Left renal pelvis (tissue), 4 donors: ENCODE measurements at regions not wholly inside any gene's neighbourhood (a gene's known extent, or its start where the extent isn't known, plus 50 kb on each side); places are given as distances from the start of the nearest gene placed in this dataset.
"Not testable (repeated sequence)": the region's sequence is repeated elsewhere in the genome, so short reads cannot be mapped to it uniquely, and the experiment has no call there.

Source experiments
- DNase-seq, 4 donors: peaks; one replicate each; pipeline ENCODE4 v3.0.0-alpha.2; 2013; ENCODE audit warnings: low read depth in 4 of 4, low spot score in 3 of 4

DNA sequence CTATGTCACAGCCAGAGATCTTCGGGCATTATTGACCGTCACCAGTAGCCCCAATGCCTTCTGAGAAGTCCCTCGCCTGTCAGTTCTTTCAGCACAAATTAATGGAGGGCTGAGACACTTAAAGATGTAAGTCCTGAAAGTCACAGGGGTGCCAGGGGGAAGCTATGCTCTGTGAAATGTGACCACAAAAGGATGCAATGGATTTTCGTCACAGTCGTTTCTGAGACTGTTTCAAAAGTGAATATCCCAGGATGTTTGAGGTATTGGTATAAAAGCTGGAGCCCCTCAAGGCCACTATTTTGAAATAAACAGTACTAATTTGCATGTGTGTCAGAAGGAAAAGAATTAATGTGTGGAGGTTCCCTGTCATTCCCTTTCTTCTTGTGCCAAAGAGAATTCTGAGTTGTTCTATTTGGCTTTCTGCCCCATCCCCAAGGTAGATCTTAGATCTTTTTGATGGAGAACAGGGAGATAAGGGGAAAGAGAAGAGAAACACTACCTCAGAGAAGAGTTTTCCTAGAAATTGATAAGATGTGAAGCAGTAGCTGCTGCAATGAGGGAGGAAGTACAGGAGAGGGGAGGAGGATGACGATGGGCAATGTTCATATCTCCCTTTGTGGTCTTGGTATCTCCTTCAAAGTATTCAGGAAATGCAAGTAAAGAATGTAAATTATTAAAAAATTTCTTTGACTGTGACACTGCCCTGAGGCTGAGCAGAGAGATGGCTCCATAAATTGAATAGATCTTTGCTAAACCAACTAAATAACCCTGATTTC, 101.8 kb upstream of the NAP1L1 start:
- no peak for DNase-seq

GRCh38 chr12:76183459-76184186, 99.1 kb upstream of the NAP1L1 start:
- no peak for DNase-seq

DNA sequence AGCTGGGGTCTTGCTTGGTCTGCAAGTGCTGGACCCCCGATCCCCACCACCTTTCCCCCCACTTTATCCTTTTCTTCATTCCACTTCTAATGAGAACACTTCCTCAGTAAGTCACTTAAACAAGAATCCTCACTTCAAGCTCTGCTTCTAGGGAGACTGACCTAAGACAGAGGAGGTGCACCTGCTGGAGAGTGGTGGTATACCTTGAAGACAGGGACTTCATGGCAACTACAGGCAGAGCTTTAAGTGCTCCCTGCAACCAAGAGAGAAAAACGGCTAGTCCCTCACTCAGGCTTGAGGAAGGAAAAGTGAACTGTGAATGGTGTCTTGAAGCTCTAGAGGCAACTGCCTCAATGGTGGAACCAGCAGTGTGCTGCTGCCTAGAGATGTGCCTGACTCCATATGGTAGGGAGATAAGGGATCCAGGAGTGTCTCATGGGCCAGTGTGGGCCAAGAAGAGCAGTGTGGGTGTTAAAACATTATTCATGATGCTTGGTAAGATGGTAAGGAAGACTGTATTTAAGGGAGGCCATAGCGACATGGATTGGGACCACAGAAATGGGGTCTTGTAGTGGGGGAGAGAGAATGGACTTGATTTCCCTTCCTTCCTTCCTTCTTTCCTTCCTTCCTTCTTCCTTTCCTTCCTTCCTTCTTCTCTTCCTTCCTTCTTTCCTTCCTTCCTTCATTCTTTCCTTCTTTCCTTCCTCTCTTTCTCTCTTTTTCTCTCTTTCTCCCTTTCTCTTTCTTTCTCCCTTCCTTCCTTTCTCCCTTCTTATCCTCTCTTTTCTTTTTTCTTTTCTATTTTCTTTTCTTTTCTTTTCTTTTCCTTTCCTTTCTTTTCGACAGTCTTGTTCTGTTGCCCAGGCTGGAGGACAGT, 96.2 kb upstream of the NAP1L1 start:
- DNase-seq, result no peak

DNA sequence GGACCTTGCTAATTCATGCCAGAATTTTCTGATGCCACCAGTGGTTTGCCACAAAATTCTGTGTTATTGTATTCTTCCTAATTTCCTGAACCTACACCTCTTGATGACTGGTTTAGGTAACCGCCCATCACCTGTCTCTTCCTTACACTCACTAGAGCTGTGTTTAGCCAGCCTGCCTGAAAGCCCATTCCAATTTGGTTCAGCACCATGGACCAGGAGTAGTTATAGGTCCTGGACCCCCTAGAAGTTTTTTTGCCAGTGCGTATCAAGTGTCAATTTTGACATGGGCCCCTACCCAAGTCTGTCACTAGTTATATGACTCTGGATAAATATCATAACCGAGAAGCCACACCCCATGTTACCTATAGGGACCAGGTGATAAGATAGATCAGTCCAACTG, 94.0 kb upstream of the NAP1L1 start:
- DNase-seq, result no peak

DNA sequence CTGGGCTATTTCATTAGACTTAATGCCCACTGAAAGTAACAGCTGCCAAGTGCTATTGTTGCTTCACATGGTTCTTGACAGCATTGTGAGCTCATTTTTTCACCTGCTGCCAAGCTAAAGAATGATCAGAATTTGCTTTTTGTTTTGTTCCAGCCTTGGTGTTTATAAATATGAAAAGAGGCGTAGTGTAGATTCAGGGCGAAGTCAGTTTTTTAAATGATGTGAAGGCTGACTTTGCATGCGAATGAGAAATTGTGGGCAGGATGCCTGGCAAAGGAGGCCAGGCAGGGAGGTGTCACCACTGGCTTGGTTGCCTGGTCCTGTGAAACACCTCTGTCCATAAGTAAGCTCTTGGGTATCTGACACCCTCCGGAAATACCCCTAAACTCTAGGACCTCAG, 93.3 kb upstream of the NAP1L1 start:
- no peak for DNase-seq

- no peak for DNase-seq
Observed at GRCh38 chr12:76176940-76177339, 92.5 kb upstream of the NAP1L1 start.

- not testable (repeated sequence) for DNase-seq
Observed at GRCh38 chr12:76175946-76176345, 91.5 kb upstream of the NAP1L1 start.

DNA sequence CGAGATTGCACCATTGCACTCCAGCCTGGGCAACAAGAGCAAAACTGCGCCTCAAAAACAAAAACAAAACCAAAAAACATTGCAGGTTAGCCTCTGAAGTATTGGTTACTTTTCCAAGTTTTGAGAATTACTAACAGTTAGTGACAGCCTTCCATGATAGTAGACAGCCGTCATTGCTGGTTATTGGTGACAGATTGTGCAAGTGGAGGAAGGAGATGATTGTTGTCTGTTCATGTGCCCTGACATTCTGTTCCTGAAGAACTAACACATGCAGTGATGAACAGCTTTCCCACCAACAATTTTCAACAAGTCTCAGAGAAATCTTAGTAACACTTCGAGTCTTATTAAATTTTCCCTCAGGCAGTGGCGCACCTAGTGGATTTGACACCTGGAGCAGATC, 89.3 kb upstream of the NAP1L1 start:
- no peak for DNase-seq

DNA sequence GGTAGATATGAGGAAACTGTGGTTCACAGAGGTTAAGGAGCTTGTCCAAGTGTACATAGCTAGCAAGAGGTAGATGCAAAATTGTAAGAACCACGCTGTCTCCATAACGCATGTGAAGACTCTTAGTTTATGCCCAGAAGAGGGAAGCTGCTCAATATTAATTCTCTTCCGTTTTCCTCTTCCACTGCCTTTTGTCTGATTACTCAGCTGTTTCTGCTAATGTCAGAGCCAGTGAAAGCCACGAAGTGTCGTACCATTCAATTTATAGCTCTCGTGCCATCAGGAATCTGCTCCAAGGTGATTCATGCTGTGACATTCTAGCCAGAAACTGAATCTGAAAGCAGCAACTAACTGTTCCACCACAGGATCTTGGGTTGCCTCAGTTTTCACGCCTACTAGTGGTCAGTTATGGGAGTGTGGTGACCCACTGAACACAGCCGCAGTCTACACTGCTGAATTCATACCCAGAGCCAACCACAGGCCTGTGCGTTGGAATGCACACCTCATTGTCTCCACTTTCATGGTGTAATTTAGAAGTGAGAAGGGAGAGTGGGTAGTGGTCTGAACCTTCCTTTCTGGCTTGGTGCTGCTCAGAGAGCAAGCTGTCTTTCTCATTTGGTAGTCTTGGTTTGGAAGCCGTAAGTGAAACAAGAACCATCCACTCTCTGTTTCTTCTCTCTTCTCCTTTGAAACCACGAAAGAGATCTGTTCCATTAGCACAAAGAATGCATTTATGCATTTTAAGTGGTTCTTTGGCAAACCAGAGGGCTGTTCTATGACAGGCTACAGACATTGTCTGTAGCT, 74.2 kb upstream of the NAP1L1 start:
- DNase-seq, result peak in 1 of 4 donors; percentile 5

DNA sequence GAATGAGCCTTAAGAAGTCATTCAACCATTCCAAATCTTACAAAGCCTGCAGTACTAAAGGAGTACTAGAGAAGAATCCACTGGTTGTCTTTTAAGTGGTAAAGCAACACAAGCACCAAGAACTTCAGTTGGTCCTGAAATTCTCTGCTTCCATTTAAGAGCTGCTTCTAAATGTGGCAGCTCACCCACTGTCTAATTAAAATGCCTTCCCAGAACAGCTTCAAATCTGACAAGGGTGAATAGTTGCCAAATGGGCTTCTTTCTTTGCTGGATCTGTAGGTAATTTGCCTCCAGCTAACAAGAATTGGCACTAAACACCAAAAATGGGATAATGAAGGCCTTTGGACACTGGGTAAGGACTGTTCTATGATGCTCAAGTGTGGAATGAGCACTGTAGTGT, 72.2 kb upstream of the NAP1L1 start:
- no peak for DNase-seq

DNA sequence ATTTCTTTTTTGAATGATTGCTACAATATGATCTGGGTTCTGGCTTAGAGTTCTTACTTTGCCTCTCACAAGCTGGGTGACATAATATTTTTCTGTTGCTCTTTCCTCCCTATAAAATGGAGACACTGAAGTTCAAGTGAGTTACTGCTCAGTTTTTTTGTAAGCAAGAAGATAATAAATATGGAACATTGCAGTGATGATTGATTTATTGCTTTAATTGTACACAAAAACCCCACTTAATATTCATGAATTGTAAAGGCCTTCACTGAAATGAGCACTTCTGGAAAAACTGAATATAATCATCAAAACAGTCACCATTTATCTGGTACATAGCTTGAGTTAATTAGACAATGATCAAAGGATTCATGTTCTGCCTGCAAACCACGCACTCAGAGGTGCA, 71.8 kb upstream of the NAP1L1 start:
- no peak for DNase-seq

DNA sequence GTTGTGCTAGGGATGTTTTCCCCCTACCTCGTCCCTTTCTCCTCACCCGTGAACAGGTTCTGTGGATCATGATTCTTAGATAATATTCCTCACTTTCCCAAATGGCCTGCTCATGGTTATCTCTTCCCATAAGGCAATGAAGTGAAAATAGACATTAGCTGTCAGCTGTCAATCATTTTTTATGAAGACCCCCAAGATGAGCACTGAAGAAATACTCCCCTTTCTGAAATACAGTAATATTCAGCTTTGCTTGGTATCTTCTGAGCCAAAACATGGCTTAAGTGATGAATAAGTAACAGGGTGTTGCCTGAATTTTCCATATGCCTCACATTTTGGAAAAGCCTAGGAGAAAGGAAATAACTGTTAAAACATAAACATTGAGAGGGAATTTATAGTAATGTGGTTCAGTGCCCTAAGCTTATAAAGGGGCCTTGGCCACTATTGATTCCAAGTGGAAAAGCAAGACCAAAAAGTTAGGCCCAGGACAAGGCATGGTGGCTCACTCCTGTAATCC, 70.7 kb upstream of the NAP1L1 start:
- DNase-seq, result no peak

GRCh38 chr12:76153616-76154015, 69.1 kb upstream of the NAP1L1 start:
- no peak for DNase-seq

DNA sequence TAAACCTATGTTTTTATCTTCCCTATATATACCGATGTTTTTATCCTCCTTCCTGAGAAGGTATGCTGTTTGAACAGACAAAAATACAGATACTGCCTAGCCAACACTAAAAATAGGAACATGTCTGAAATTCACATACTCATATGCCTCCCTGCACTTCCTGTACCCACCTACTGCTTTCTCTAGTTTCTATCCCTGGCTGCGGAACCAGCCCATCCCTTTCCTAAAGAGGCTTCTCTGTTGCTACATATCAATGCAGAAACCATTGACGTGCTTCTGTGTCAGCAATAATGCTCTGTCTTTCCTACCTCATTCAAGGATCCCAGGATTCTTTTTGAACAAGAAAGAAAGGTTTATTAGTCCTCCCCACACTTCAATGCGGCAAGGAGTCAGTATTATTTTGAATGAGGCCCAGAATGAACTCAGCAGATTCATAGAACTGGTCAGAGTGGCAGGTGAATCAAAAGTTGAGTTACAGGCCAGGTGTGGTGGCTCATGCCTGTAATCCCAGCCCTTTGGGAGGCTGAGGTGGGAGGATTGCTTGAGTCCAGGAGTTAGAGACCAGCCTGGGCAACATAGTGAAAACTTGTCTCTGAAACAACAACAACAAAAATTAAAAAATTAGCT, 67.8 kb upstream of the NAP1L1 start:
- DNase-seq, result no peak

- peak in 1 of 4 donors; percentile 18 for DNase-seq
Observed at GRCh38 chr12:76144245-76144549, 59.7 kb upstream of the NAP1L1 start.

- DNase-seq, result no peak
Observed at GRCh38 chr12:76143343-76144244, 59.1 kb upstream of the NAP1L1 start.

- DNase-seq, result no peak
Observed at GRCh38 chr12:76142305-76142704, 57.8 kb upstream of the NAP1L1 start.

- no peak for DNase-seq
Observed at GRCh38 chr12:76138656-76139055, 54.2 kb upstream of the NAP1L1 start.

DNA sequence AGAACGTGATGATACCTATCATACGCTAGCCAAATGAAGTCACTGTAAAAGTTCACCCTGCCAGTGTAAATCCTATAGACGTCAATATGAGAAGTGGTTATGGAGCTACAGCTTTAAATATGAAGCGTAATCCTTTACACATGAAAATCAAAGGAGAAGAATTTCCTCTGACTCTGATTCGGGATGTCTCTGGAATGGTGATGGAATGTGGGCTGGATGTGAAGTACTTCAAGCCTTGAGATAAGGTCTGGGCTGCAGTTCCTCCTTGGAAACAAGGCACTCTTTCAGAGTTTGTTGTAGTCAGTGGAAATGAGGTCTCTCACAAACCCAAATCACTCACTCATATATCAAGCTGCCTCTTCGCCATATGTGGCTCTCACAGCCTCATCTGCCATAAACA, 53.1 kb upstream of the NAP1L1 start:
- DNase-seq, result no peak
